Activated naive CD4-positive, alpha-beta T cell treated with anti-CD3 and anti-CD28 coated beads, Interleukin-2, amount 10 ng/mL, durations not matched to agents 7 days and 5 days (primary cell): ENCODE measurements at regions not wholly inside any gene's neighbourhood (a gene's known extent, or its start where the extent isn't known, plus 50 kb on each side); places are given as distances from the start of the nearest gene placed in this dataset.
"Not testable (repeated sequence)": the region's sequence is repeated elsewhere in the genome, so short reads cannot be mapped to it uniquely, and the experiment has no call there.

Experiments used
- CTCF ChIA-PET: fragments of 350-600 bp; sonication (Branson Sonifier 250); formaldehyde crosslinking; loops from one replicate; lab custom pipeline; 2021; ENCODE audit warnings: antibody characterized with exemption; lab: Charles Lee
- DNase-seq: peaks from one replicate; pipeline ENCODE4 v3.0.0-alpha.2; 2020
- H3K27ac Mint-ChIP-seq: one replicate; pipeline ENCODE4 v1.8.0; 2021; ENCODE audit warnings: mild to moderate bottlenecking, moderate library complexity, mixed read lengths
- H3K27me3 Mint-ChIP-seq: one replicate; pipeline ENCODE4 v1.8.0; 2021; ENCODE audit warnings: mild to moderate bottlenecking, mixed read lengths
- H3K36me3 Mint-ChIP-seq: one replicate; pipeline ENCODE4 v1.8.0; 2021; ENCODE audit warnings: mixed read lengths
- H3K4me1 Mint-ChIP-seq: one replicate; pipeline ENCODE4 v1.8.0; 2021; ENCODE audit warnings: mixed read lengths
- H3K4me3 Mint-ChIP-seq: one replicate; pipeline ENCODE4 v1.8.0; 2021; ENCODE audit warnings: mild to moderate bottlenecking, moderate library complexity, mixed read lengths
- H3K9me3 Mint-ChIP-seq: one replicate; pipeline ENCODE4 v1.8.0; 2021; ENCODE audit warnings: mixed read lengths

DNA sequence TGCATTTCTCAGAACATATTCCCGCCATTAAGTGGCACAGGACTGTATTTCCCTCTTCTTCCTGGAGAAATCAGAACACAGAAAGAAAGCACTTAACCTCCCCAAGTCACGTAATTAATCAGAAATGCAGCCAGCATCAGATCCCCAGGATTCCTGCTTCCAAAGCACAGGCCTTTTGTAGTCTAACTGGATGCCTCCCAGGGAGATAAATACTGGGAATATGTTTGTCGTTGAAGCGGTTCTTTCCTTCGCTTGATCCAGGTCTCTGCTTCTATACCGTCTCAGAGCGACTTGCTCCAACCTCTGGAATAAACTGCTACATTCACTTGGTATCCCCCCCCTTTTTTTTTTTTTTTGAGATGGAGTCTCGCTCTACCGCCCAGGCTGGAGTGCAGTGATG is 198.6 kb downstream of the KBTBD8 start:
- CTCF ChIA-PET, result no interaction called here
- H3K27ac Mint-ChIP-seq, result no peak overlapping the region
- no peaks in the 10 kb centered on the region for H3K9me3 Mint-ChIP-seq
- H3K36me3 Mint-ChIP-seq, result no peaks in the 10 kb centered on the region
- no peaks in the 10 kb centered on the region for H3K27me3 Mint-ChIP-seq
- H3K4me3 Mint-ChIP-seq, result no peak overlapping the region
- no peak for DNase-seq
- no peaks in the 10 kb centered on the region for H3K4me1 Mint-ChIP-seq

- CTCF ChIA-PET, result no interaction called here
- H3K27ac Mint-ChIP-seq, result no peak overlapping the region
- no peaks in the 10 kb centered on the region for H3K9me3 Mint-ChIP-seq
Measured at GRCh38 chr3:67198374-67198773, 200.3 kb downstream of the KBTBD8 start.

GRCh38 chr3:67200618-67201017 is 202.5 kb downstream of the KBTBD8 start:
- Mint-ChIP-seq H3K4me3 (no peak overlapping the region), H3K4me1 (no peaks in the 10 kb centered on the region), H3K27me3 (no peaks in the 10 kb centered on the region), H3K9me3 (no peaks in the 10 kb centered on the region), H3K27ac (no peak overlapping the region), H3K36me3 (no peaks in the 10 kb centered on the region)
- CTCF ChIA-PET, result no interaction called here
- DNase-seq, result no peak

More at GRCh38 chr3:67198374-67198773, 200.3 kb downstream of the KBTBD8 start:
- DNase-seq, result no peak
- Mint-ChIP-seq H3K27me3 (no peaks in the 10 kb centered on the region), H3K4me3 (no peak overlapping the region), H3K4me1 (no peaks in the 10 kb centered on the region), H3K36me3 (no peaks in the 10 kb centered on the region)

DNA sequence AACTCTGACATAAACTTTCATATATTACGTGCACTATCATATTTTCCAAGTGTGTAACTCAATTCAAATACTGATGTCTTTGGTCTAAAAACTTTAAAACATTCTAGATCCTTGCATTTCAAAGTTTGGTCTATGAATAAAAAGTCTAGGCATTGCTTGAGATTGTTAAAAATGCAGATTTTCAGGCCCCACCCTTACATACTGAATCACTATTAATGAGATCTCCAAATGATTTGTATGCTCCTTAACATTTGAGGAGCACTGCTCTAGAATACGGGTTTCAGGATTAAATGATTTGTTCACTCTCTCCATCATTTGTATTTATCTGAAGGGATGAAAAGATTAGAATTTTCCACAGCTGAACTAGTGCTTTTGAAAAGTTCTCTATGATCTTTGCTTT is 202.9 kb downstream of the KBTBD8 start:
- no peaks in the 10 kb centered on the region for H3K4me1 Mint-ChIP-seq
- no peaks in the 10 kb centered on the region for H3K9me3 Mint-ChIP-seq
- DNase-seq, result no peak
- CTCF ChIA-PET, result no interaction called here
- H3K27ac Mint-ChIP-seq, result no peak overlapping the region
- no peaks in the 10 kb centered on the region for H3K36me3 Mint-ChIP-seq
- H3K27me3 Mint-ChIP-seq, result no peaks in the 10 kb centered on the region
- no peak overlapping the region for H3K4me3 Mint-ChIP-seq

DNA sequence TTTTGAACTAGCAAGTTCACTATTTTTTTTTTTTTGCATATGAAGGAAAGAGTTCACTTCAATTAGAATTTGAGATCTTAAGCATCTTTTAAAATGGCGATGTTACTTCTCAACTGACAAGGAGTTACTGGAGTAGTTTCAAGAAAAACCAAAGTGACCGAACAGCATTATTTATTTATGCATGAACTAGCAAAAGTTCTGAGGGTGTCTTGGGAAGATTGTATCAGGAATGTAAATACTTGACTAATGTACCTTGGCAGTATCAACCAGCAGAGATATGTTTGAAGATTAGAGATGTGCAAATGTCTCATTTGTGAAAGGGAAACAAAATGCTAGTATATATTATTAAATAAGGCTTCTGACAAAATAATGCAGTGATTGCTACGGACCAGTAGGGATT is 203.9 kb downstream of the KBTBD8 start:
- Mint-ChIP-seq H3K36me3 (no peaks in the 10 kb centered on the region), H3K4me1 (no peaks in the 10 kb centered on the region), H3K27ac (no peak overlapping the region), H3K4me3 (no peak overlapping the region), H3K27me3 (no peaks in the 10 kb centered on the region), H3K9me3 (no peaks in the 10 kb centered on the region)
- DNase-seq, result no peak
- CTCF ChIA-PET, result no interaction called here

- Mint-ChIP-seq H3K36me3 (no peaks in the 10 kb centered on the region), H3K27ac (no peak overlapping the region), H3K4me3 (no peak overlapping the region), H3K4me1 (no peaks in the 10 kb centered on the region), H3K27me3 (no peaks in the 10 kb centered on the region), H3K9me3 (no peaks in the 10 kb centered on the region)
- DNase-seq, result no peak
- CTCF ChIA-PET, result no interaction called here
Measured at GRCh38 chr3:67204951-67205350, 206.8 kb downstream of the KBTBD8 start.

DNA sequence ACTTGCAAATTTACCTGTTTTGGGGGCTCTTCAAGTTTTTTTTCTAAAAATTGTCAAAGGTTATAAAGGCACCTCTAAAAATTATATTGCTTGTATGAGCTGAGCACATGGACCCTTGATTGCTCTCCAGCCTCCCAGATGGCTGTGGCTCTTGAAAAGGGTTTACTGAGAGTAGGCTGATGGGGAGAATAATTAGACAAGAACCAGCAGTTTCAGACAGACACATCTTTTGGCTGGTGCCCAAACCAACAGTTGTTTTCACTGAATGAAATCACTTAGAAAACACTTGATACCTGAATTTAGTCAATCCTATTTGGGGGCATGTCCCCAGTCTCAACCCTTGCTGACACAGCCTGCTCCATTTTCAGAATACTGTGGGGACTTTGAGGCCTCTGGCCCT is 217.6 kb downstream of the KBTBD8 start:
- no peaks in the 10 kb centered on the region for H3K4me1 Mint-ChIP-seq
- no peak overlapping the region for H3K4me3 Mint-ChIP-seq
- H3K27ac Mint-ChIP-seq, result no peak overlapping the region
- no peak for DNase-seq
- H3K27me3 Mint-ChIP-seq, result no peaks in the 10 kb centered on the region
- no peaks in the 10 kb centered on the region for H3K9me3 Mint-ChIP-seq
- H3K36me3 Mint-ChIP-seq, result no peaks in the 10 kb centered on the region
- CTCF ChIA-PET, result no interaction called here

- no peaks in the 10 kb centered on the region for H3K9me3 Mint-ChIP-seq
- H3K36me3 Mint-ChIP-seq, result no peaks in the 10 kb centered on the region
- DNase-seq, result no peak
- CTCF ChIA-PET, result no interaction called here
- H3K4me1 Mint-ChIP-seq, result no peaks in the 10 kb centered on the region
- H3K4me3 Mint-ChIP-seq, result no peak overlapping the region
- H3K27ac Mint-ChIP-seq, result no peak overlapping the region
- H3K27me3 Mint-ChIP-seq, result no peaks in the 10 kb centered on the region
Measured at GRCh38 chr3:67227030-67227429, 228.9 kb downstream of the KBTBD8 start.

DNA sequence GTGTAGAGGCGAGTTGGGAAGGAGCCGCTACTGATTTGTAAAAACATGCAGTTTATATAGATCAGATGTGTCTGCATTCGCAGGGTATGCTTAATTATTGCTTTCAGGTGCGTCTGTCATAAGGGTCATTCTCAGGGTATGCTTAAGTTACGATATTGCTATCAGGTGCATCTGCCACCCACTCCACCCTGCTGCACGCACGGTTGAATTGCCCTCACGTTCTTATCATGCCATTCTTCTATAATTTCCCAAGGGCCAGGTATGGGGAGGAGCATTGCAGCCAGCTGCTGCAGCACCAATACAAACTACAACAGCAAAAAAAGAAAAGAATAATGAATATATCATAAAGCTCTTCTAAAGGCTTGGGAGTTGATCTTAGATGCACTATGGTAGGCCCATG is 230.0 kb downstream of the KBTBD8 start:
- H3K36me3 Mint-ChIP-seq, result no peaks in the 10 kb centered on the region
- no peaks in the 10 kb centered on the region for H3K4me1 Mint-ChIP-seq
- H3K9me3 Mint-ChIP-seq, result no peaks in the 10 kb centered on the region
- CTCF ChIA-PET, result no interaction called here
- H3K27me3 Mint-ChIP-seq, result no peaks in the 10 kb centered on the region
- no peak overlapping the region for H3K27ac Mint-ChIP-seq
- DNase-seq, result no peak
- H3K4me3 Mint-ChIP-seq, result no peak overlapping the region

GRCh38 chr3:67232642-67233041 is 234.5 kb downstream of the KBTBD8 start:
- Mint-ChIP-seq H3K9me3 (no peaks in the 10 kb centered on the region), H3K4me1 (no peaks in the 10 kb centered on the region), H3K4me3 (no peak overlapping the region), H3K27ac (no peak overlapping the region), H3K36me3 (no peaks in the 10 kb centered on the region), H3K27me3 (no peaks in the 10 kb centered on the region)
- DNase-seq, result no peak
- CTCF ChIA-PET, result interaction anchor here (1.6 kb wide), 1 partner anchor 152 kb away, joined by 4 read pairs; no protein-coding TSS in a partner anchor

- H3K36me3 Mint-ChIP-seq, result no peaks in the 10 kb centered on the region
- H3K27me3 Mint-ChIP-seq, result no peaks in the 10 kb centered on the region
- DNase-seq, result no peak
- no peak overlapping the region for H3K4me3 Mint-ChIP-seq
- no peaks in the 10 kb centered on the region for H3K9me3 Mint-ChIP-seq
- CTCF ChIA-PET, result no interaction called here
- no peaks in the 10 kb centered on the region for H3K4me1 Mint-ChIP-seq
- H3K27ac Mint-ChIP-seq, result no peak overlapping the region
Measured at GRCh38 chr3:67239353-67239752, 241.2 kb downstream of the KBTBD8 start.

- no peak for DNase-seq
- no peaks in the 10 kb centered on the region for H3K36me3 Mint-ChIP-seq
- CTCF ChIA-PET, result interaction anchor here (0.9 kb wide), 1 partner anchor 143 kb away, joined by 3 read pairs; no protein-coding TSS in a partner anchor
- no peak overlapping the region for H3K27ac Mint-ChIP-seq
- H3K27me3 Mint-ChIP-seq, result no peaks in the 10 kb centered on the region
- no peaks in the 10 kb centered on the region for H3K4me1 Mint-ChIP-seq
- H3K4me3 Mint-ChIP-seq, result no peak overlapping the region
- no peaks in the 10 kb centered on the region for H3K9me3 Mint-ChIP-seq
Measured at GRCh38 chr3:67241084-67241483, 243.0 kb downstream of the KBTBD8 start.

DNA sequence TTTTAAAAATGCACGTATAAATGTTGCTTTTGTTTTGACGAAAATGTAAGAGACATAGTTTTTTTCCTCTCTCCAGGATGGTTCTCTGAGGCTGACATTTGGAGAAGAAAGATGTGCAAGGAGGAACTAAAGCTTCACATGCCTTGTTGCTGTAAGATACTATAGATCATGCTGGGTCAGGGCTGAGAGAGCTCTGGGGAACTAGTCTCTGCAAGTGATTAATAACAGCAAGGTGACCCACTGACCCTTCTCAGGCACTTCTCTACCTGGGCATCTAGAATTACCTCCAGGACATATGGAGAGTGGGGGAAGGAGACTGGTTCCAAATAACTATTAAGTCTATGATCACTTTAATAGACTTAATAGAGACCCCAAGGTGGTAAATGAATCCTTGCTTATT is 246.0 kb downstream of the KBTBD8 start:
- no peaks in the 10 kb centered on the region for H3K4me1 Mint-ChIP-seq
- CTCF ChIA-PET, result no interaction called here
- no peak overlapping the region for H3K27ac Mint-ChIP-seq
- no peaks in the 10 kb centered on the region for H3K36me3 Mint-ChIP-seq
- H3K9me3 Mint-ChIP-seq, result no peaks in the 10 kb centered on the region
- no peak for DNase-seq
- H3K4me3 Mint-ChIP-seq, result no peak overlapping the region
- H3K27me3 Mint-ChIP-seq, result no peaks in the 10 kb centered on the region

DNA sequence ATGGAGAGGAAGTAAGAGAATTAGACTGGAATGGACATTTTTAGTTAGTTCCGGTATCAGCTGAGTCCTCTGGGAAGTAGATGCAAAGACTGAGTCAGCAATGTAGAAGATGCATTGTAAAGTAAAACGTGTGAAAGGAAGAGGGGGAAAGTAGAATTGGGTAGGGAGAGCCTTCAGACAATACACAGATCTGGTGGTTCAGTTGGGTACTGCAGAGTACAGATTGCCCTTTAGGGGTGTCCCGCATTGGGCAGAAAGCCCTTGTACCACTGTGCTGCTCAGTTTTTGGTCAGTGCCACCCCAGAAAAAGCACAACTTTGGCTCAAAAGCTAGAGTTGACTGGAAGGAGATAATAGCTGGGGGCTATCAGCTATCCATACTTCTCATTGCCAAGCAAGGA is 247.4 kb downstream of the KBTBD8 start:
- no peaks in the 10 kb centered on the region for H3K36me3 Mint-ChIP-seq
- DNase-seq, result no peak

GRCh38 chr3:67248726-67249125 is 250.6 kb downstream of the KBTBD8 start:
- Mint-ChIP-seq H3K4me3 (no peak overlapping the region), H3K27ac (no peak overlapping the region), H3K36me3 (no peaks in the 10 kb centered on the region), H3K4me1 (no peaks in the 10 kb centered on the region), H3K9me3 (peaks cover 9% of the 10 kb centered on the region), H3K27me3 (no peaks in the 10 kb centered on the region)
- CTCF ChIA-PET, result no interaction called here
- DNase-seq, result no peak

More for the DNA sequence above, 247.4 kb downstream of the KBTBD8 start:
- Mint-ChIP-seq H3K27ac (no peak overlapping the region), H3K4me3 (no peak overlapping the region), H3K9me3 (no peaks in the 10 kb centered on the region), H3K4me1 (no peaks in the 10 kb centered on the region), H3K27me3 (no peaks in the 10 kb centered on the region)
- CTCF ChIA-PET, result no interaction called here

DNA sequence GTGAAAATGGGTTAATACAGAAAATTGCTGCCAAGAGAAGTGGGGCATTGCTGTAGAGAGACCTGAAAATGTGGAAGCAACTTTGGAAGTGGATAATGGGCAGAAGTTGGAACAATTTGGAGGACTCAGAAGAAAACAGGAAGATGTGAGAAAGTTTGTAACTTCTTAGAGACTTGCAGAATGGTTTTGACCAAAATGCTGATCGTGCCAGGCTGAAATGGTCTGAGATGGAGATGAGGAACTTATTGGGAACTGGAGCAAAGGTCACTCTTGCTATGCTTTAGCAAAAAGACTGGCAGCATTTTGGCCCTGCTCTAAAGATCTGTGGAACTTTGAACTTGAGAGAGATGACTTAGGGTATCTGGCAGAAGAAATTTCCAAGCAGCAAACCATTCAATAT is 254.8 kb downstream of the KBTBD8 start:
- H3K4me3 Mint-ChIP-seq, result not testable (repeated sequence)

More for the DNA sequence above, 254.8 kb downstream of the KBTBD8 start:
- DNase-seq, H3K27me3 Mint-ChIP-seq, H3K36me3 Mint-ChIP-seq, H3K27ac Mint-ChIP-seq, CTCF ChIA-PET, H3K4me1 Mint-ChIP-seq: not testable (repeated sequence)
- H3K9me3 Mint-ChIP-seq, result peaks cover 11% of the 10 kb centered on the region
